WTC11 (cell line): ENCODE measurements at regions not wholly inside any gene's neighbourhood (a gene's known extent, or its start where the extent isn't known, plus 50 kb on each side); places are given as distances from the start of the nearest gene placed in this dataset.

Experiments
- ATAC-seq: fragments of 200-7000 bp; cut with Tn5 transposase; 2 replicates; pipeline ENCODE4 v1.10.0; 2021; ENCODE audit warnings: mild to moderate bottlenecking, moderate library complexity
- CTCF ChIA-PET: fragments of 300-600 bp; sonication (Branson Sonifier 250); formaldehyde crosslinking; loops from one replicate; lab custom pipeline; 2021; ENCODE audit warnings: antibody characterized with exemption; lab: Charles Lee
- POLR2A ChIA-PET: fragments of 350-600 bp; sonication (Branson Sonifier 250); formaldehyde crosslinking; loops from one replicate; lab custom pipeline; 2021; ENCODE audit warnings: antibody characterized with exemption; lab: Charles Lee
- DNase-seq: peaks from one replicate; pipeline ENCODE4 v3.0.0; 2021; ENCODE audit warnings: low spot score
- H3K27ac Mint-ChIP-seq: 2 replicates; pipeline ENCODE4 v1.8.0; 2021; ENCODE audit warnings: mixed read lengths
- H3K27me3 Mint-ChIP-seq: 2 replicates; pipeline ENCODE4 v1.8.0; 2021; ENCODE audit warnings: low read depth, mild to moderate bottlenecking, moderate library complexity, mixed read lengths
- H3K36me3 Mint-ChIP-seq: 2 replicates; pipeline ENCODE4 v1.8.0; 2021; ENCODE audit warnings: mixed read lengths
- H3K4me1 Mint-ChIP-seq: 2 replicates; pipeline ENCODE4 v1.8.0; 2022; ENCODE audit warnings: mixed read lengths
- H3K4me3 Mint-ChIP-seq: 2 replicates; pipeline ENCODE4 v1.8.0; 2021; ENCODE audit warnings: mild to moderate bottlenecking, moderate library complexity, mixed read lengths
- H3K9me3 Mint-ChIP-seq: 2 replicates; pipeline ENCODE4 v1.8.0; 2021; ENCODE audit warnings: mixed read lengths
- ATF1 ChIP-seq: sonication (generic); formaldehyde crosslinking; IDR thresholded peaks from 2 replicates; pipeline ENCODE4 v1.8.1; 2023; ENCODE audit warnings: mild to moderate bottlenecking, moderate library complexity, missing genetic modification reagents
- CREM ChIP-seq: sonication (generic); formaldehyde crosslinking; IDR thresholded peaks from 2 replicates; pipeline ENCODE4 v1.8.1; 2022; ENCODE audit warnings: mild to moderate bottlenecking, missing genetic modification reagents, moderate library complexity
- FOXJ3 ChIP-seq: sonication (generic); formaldehyde crosslinking; IDR thresholded peaks from 2 replicates; pipeline ENCODE4 v1.9.0; 2021; ENCODE audit warnings: missing genetic modification reagents, mild to moderate bottlenecking, borderline replicate concordance
- GABPB1 ChIP-seq: sonication (generic); formaldehyde crosslinking; IDR thresholded peaks from 2 replicates; pipeline ENCODE4 v1.8.1; 2023; ENCODE audit warnings: mild to moderate bottlenecking, missing genetic modification reagents
- JAZF1 ChIP-seq: fragments of 250-450 bp; sonication (Bioruptor Pico); IDR thresholded peaks from 2 replicates; pipeline ENCODE4 v1.9.0; 2021; ENCODE audit warnings: moderate library complexity, mild to moderate bottlenecking, inconsistent platforms
- NFE2L1 ChIP-seq: sonication (generic); formaldehyde crosslinking; IDR thresholded peaks from 2 replicates; pipeline ENCODE4 v1.8.1; 2023; ENCODE audit warnings: missing genetic modification reagents
- NFYB ChIP-seq: sonication (generic); formaldehyde crosslinking; conservative IDR thresholded peaks from 2 replicates; pipeline ENCODE4 v1.8.0; 2022; ENCODE audit warnings: low read depth, missing genetic modification reagents
- SMAD4 ChIP-seq: sonication (generic); formaldehyde crosslinking; IDR thresholded peaks from 2 replicates; pipeline ENCODE4 v1.8.0; 2022; ENCODE audit warnings: mild to moderate bottlenecking, missing genetic modification reagents
- TEAD4 ChIP-seq: sonication (generic); formaldehyde crosslinking; IDR thresholded peaks from 2 replicates; pipeline ENCODE4 v1.8.0; 2022; ENCODE audit warnings: mild to moderate bottlenecking, missing genetic modification reagents
- ZNF317 ChIP-seq: sonication (generic); formaldehyde crosslinking; IDR thresholded peaks from 2 replicates; pipeline ENCODE4 v1.8.1; 2023; ENCODE audit warnings: low read depth, mild to moderate bottlenecking, moderate library complexity, missing genetic modification reagents, borderline replicate concordance
- ZNF671 ChIP-seq: fragments of 250-450 bp; sonication (Bioruptor Pico); IDR thresholded peaks from 2 replicates; pipeline ENCODE4 v1.8.0; 2021; ENCODE audit warnings: mild to moderate bottlenecking
- TF ChIP-seq, protein P1 (sequence below): sonication (generic); formaldehyde crosslinking; IDR thresholded peaks from 2 replicates; pipeline ENCODE4 v1.8.1; 2022; ENCODE audit warnings: low read depth, missing genetic modification reagents, borderline replicate concordance
- TF ChIP-seq, protein P2 (sequence below): sonication (generic); formaldehyde crosslinking; IDR thresholded peaks from 2 replicates; pipeline ENCODE4 v1.8.0; 2023; ENCODE audit warnings: missing genetic modification reagents, mild to moderate bottlenecking, borderline replicate concordance
- TF ChIP-seq, protein P3 (sequence below): sonication (generic); formaldehyde crosslinking; IDR thresholded peaks from 2 replicates; pipeline ENCODE4 v1.8.0; 2022; ENCODE audit warnings: mild to moderate bottlenecking, missing genetic modification reagents
- TF ChIP-seq, protein P4 (sequence below): fragments of 250-450 bp; sonication (Bioruptor Pico); conservative IDR thresholded peaks from 2 replicates; pipeline ENCODE4 v1.9.0; 2021; ENCODE audit warnings: mild to moderate bottlenecking
- TF ChIP-seq, protein P5 (sequence below): sonication (generic); formaldehyde crosslinking; IDR thresholded peaks from 2 replicates; pipeline ENCODE4 v1.8.0; 2023; ENCODE audit warnings: missing genetic modification reagents
- TF ChIP-seq, protein P6 (sequence below): sonication (generic); formaldehyde crosslinking; IDR thresholded peaks from 2 replicates; pipeline ENCODE4 v1.8.0; 2022; ENCODE audit warnings: mild to moderate bottlenecking, missing genetic modification reagents
- TF ChIP-seq, protein P7 (sequence below): sonication (generic); formaldehyde crosslinking; IDR thresholded peaks from 2 replicates; pipeline ENCODE4 v1.8.0; 2022; ENCODE audit warnings: mild to moderate bottlenecking, missing genetic modification reagents

DNA sequence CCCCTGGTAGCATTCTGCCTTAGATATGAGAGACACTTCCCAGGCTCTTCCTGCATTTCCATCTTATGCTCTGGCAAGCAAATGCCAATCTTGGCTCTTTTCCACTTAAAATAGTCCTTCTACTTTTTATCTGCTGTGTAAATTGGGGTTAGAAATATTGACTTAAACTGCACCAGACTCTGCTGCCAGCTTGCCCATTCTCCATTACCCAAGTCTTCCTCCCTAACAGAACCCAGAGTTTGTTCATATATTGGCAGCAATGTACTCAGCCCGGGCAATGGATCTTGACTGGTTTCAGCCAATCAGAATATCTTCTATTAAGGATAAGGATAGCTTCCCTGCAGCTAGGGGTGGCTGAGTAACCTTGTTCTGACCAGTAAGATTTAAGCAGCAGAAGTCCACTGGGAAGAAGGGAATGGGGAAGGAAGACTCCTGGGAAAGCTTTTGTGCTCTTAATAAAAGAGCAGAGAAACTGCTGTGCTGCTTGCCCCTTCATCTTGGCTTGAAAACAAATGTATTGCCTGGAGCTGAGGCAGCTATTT lies 177.1 kb downstream of the KCNRG start:
- TF ChIP-seq CREM: no peak
- no peak for DNase-seq
- ChIA-PET POLR2A (interaction anchor here (0.6 kb wide), 1 partner anchor 67 kb away, joined by 3 read pairs; no protein-coding TSS in a partner anchor), CTCF (interaction anchor here (1.0 to 1.8 kb wide), 3 partner anchors 9 to 719 kb away, joined by 3 to 4 read pairs (median 4); no protein-coding TSS in a partner anchor)
- Mint-ChIP-seq H3K9me3 (no peaks in the 10 kb centered on the region), H3K4me1 (peaks cover 26% of the 10 kb centered on the region), H3K27ac (no peak overlapping the region; the same call in 1 of the 2 replicates), H3K36me3 (peaks cover 6% of the 10 kb centered on the region), H3K27me3 (no peaks in the 10 kb centered on the region), H3K4me3 (no peak overlapping the region)
- peak; percentile 56 for ATAC-seq

DNA sequence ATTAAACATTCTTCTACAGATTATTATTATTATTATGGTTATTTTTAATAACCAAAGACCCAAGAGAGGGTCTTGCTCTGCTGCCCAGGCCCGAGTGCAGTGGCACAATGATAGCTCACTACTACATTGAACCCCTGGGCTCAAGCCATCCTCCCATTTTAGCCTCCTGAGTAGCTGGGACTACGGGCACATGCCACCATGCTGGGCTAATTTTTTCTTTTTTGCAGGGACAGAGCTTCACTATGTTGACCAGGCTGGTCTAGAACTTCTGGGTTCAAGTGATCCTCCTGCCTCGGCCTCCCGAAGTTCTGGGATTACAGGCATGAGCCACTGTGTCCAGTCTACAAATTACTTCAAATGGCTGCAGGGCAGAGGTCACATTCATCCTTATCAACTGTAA lies 179.8 kb downstream of the KCNRG start:
- peaks cover 10% of the 10 kb centered on the region for H3K36me3 Mint-ChIP-seq
- peaks cover 7% of the 10 kb centered on the region for H3K4me1 Mint-ChIP-seq
- no peak overlapping the region for H3K4me3 Mint-ChIP-seq
- no peak for TF ChIP-seq ZNF317
- no peak for TF ChIP-seq TEAD4 (CRISPR knock-in tag)
- no peak for TF ChIP-seq JAZF1
- no peak for TF ChIP-seq NFYB (CRISPR knock-in tag)
- TF ChIP-seq, protein P1, sequence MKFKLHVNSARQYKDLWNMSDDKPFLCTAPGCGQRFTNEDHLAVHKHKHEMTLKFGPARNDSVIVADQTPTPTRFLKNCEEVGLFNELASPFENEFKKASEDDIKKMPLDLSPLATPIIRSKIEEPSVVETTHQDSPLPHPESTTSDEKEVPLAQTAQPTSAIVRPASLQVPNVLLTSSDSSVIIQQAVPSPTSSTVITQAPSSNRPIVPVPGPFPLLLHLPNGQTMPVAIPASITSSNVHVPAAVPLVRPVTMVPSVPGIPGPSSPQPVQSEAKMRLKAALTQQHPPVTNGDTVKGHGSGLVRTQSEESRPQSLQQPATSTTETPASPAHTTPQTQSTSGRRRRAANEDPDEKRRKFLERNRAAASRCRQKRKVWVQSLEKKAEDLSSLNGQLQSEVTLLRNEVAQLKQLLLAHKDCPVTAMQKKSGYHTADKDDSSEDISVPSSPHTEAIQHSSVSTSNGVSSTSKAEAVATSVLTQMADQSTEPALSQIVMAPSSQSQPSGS: no peak
- TF ChIP-seq, protein P2, sequence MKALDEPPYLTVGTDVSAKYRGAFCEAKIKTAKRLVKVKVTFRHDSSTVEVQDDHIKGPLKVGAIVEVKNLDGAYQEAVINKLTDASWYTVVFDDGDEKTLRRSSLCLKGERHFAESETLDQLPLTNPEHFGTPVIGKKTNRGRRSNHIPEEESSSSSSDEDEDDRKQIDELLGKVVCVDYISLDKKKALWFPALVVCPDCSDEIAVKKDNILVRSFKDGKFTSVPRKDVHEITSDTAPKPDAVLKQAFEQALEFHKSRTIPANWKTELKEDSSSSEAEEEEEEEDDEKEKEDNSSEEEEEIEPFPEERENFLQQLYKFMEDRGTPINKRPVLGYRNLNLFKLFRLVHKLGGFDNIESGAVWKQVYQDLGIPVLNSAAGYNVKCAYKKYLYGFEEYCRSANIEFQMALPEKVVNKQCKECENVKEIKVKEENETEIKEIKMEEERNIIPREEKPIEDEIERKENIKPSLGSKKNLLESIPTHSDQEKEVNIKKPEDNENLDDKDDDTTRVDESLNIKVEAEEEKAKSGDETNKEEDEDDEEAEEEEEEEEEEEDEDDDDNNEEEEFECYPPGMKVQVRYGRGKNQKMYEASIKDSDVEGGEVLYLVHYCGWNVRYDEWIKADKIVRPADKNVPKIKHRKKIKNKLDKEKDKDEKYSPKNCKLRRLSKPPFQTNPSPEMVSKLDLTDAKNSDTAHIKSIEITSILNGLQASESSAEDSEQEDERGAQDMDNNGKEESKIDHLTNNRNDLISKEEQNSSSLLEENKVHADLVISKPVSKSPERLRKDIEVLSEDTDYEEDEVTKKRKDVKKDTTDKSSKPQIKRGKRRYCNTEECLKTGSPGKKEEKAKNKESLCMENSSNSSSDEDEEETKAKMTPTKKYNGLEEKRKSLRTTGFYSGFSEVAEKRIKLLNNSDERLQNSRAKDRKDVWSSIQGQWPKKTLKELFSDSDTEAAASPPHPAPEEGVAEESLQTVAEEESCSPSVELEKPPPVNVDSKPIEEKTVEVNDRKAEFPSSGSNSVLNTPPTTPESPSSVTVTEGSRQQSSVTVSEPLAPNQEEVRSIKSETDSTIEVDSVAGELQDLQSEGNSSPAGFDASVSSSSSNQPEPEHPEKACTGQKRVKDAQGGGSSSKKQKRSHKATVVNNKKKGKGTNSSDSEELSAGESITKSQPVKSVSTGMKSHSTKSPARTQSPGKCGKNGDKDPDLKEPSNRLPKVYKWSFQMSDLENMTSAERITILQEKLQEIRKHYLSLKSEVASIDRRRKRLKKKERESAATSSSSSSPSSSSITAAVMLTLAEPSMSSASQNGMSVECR (CRISPR knock-in tag): no peak
- TF ChIP-seq, protein P3, sequence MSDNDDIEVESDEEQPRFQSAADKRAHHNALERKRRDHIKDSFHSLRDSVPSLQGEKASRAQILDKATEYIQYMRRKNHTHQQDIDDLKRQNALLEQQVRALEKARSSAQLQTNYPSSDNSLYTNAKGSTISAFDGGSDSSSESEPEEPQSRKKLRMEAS (CRISPR knock-in tag): no peak
- CTCF ChIA-PET: no interaction called here
- H3K27me3 Mint-ChIP-seq: no peaks in the 10 kb centered on the region
- ATAC-seq: no peak
- POLR2A ChIA-PET: no interaction called here
- no peaks in the 10 kb centered on the region for H3K9me3 Mint-ChIP-seq
- no peak for DNase-seq
- no peak overlapping the region for H3K27ac Mint-ChIP-seq

DNA sequence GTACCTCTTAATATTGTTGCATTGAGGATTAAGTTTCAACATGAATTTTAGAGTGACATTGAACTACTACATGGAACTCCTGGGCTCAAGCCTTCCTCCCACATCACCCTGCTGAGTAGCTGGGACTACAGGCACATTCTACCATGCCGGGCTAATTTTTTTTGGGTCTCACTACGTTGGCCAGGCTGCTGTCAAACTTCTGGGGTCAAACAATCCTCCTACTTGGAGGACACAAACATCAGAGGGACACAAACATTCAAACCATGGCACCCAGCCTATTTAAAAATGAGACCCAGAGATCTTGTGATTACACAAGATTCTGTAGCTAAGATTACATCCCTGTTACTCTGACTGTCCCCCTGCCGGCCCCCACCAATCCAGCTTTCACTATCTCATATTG lies 180.9 kb downstream of the KCNRG start:
- ChIA-PET CTCF (no interaction called here), POLR2A (no interaction called here)
- no peaks in the 10 kb centered on the region for H3K27me3 Mint-ChIP-seq
- ATAC-seq (no peak), DNase-seq (no peak)
- H3K36me3 Mint-ChIP-seq: peaks cover 10% of the 10 kb centered on the region
- H3K27ac Mint-ChIP-seq: no peak overlapping the region
- H3K4me1 Mint-ChIP-seq: peaks cover 7% of the 10 kb centered on the region
- H3K4me3 Mint-ChIP-seq: no peak overlapping the region
- no peaks in the 10 kb centered on the region for H3K9me3 Mint-ChIP-seq
- TF ChIP-seq SMAD4 (CRISPR knock-in tag) (no peak), NFYB (CRISPR knock-in tag) (no peak), GABPB1 (CRISPR knock-in tag) (no peak), ATF1 (CRISPR knock-in tag) (no peak), FOXJ3 (CRISPR knock-in tag) (no peak), ZNF671 (no peak), NFE2L1 (no peak)
- TF ChIP-seq, protein P4, sequence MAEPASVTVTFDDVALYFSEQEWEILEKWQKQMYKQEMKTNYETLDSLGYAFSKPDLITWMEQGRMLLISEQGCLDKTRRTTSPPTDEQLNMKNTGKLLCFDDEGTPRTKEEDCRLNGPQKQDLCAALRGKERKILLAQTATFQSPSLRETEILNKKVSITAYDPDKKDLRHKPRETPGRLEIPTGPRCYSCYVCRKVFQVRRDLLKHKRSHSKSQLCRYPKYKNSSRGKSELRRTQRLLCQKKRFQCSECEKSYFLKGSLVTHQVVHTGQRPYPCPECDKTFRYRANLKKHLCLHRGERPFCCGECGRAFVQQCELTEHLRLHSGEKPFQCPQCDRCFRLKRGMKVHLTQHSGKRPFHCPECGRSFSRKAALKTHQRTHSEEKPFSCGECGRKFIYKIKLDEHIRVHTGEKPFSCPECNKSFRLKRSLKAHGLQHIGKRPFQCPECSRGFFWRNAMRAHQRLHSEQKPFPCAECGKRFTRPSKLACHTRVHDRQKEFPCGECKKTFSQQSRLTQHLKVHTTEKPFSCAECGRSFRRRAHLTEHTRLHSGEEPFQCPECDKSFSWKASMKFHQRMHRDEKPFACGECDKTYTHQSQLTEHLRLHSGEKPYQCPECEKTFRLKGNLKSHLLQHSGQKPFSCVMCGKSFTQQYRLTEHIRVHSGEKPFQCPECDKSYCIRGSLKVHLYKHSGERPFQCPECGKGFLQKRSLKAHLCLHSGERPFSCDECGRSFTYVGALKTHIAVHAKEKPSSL (CRISPR knock-in tag): no peak
- TF ChIP-seq, protein P5, sequence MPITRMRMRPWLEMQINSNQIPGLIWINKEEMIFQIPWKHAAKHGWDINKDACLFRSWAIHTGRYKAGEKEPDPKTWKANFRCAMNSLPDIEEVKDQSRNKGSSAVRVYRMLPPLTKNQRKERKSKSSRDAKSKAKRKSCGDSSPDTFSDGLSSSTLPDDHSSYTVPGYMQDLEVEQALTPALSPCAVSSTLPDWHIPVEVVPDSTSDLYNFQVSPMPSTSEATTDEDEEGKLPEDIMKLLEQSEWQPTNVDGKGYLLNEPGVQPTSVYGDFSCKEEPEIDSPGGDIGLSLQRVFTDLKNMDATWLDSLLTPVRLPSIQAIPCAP: no peak
- TF ChIP-seq, protein P6, sequence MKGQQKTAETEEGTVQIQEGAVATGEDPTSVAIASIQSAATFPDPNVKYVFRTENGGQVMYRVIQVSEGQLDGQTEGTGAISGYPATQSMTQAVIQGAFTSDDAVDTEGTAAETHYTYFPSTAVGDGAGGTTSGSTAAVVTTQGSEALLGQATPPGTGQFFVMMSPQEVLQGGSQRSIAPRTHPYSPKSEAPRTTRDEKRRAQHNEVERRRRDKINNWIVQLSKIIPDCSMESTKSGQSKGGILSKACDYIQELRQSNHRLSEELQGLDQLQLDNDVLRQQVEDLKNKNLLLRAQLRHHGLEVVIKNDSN: no peak
- TF ChIP-seq, protein P7, sequence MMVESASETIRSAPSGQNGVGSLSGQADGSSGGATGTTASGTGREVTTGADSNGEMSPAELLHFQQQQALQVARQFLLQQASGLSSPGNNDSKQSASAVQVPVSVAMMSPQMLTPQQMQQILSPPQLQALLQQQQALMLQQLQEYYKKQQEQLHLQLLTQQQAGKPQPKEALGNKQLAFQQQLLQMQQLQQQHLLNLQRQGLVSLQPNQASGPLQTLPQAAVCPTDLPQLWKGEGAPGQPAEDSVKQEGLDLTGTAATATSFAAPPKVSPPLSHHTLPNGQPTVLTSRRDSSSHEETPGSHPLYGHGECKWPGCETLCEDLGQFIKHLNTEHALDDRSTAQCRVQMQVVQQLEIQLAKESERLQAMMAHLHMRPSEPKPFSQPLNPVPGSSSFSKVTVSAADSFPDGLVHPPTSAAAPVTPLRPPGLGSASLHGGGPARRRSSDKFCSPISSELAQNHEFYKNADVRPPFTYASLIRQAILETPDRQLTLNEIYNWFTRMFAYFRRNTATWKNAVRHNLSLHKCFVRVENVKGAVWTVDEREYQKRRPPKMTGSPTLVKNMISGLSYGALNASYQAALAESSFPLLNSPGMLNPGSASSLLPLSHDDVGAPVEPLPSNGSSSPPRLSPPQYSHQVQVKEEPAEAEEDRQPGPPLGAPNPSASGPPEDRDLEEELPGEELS: no peak
